HepG2 (cell line): ENCODE measurements at regions not wholly inside any gene's neighbourhood (a gene's known extent, or its start where the extent isn't known, plus 50 kb on each side); places are given as distances from the start of the nearest gene placed in this dataset.

Source experiments
- ATAC-seq: fragments of 200-7000 bp; cut with Tn5 transposase; 3 replicates; pipeline ENCODE4 v1.9.1; 2020; ENCODE audit warnings: mild to moderate bottlenecking, moderate library complexity
- BruUV-seq: library from RNA; stranded (reverse); fragments of 400-500 nt; replicated peaks from 2 replicates; lab custom pipeline; 2021; lab: Mats Ljungman, UMichigan
- CTCF ChIA-PET: fragments of 300-600 bp; formaldehyde crosslinking; extraction: SDS; loops from one replicate; lab custom pipeline; 2021; ENCODE audit warnings: low total read pairs, inconsistent platforms, low intra/inter-chr PET ratio; lab: Yijun Ruan, JAX
- POLR2A ChIA-PET: fragments of 350-600 bp; sonication (Branson Sonifier 250); formaldehyde crosslinking; loops from one replicate; lab custom pipeline; 2020; ENCODE audit warnings: antibody characterized with exemption, inconsistent platforms; lab: Yijun Ruan, JAX
- DNase-seq: peaks from one replicate; pipeline ENCODE4 v3.0.0-alpha.2; 2015; ENCODE audit warnings: low spot score
- FAIRE-seq: peaks from 3 replicates; lab custom pipeline; 2011; peaks lifted over from hg19 to GRCh38; lab: Jason Lieb, UNC
- H2AFZ ChIP-seq: one replicate; pipeline ENCODE4 v1.6.1; 2011; ENCODE audit warnings: low read length, inconsistent platforms
- H3K27ac ChIP-seq: fragments of 300-600 bp; 3 replicates; pipeline ENCODE4 v1.8.0; 2011; ENCODE audit warnings: mixed run types, mild to moderate bottlenecking, mixed read lengths, low read length, inconsistent platforms; ENCODE audit not compliant: insufficient read depth; ENCODE audit errors: extremely low read length
- H3K27me3 ChIP-seq, 2 experiments: fragments of 200-600 bp in 1 of 2; 2 replicates in 1 of 2; 3 replicates in 1 of 2; pipeline versions ENCODE4 v1.6.0 to v1.8.0; 2011; ENCODE audit warnings: low read length in 2 of 2, mild to moderate bottlenecking in 2 of 2, moderate library complexity in 2 of 2, inconsistent platforms in 1 of 2; ENCODE audit not compliant: insufficient read depth in 2 of 2, control insufficient read depth in 1 of 2
- H3K36me3 ChIP-seq, 2 experiments: fragments of 200-600 bp in 1 of 2; replicated peaks in 1 of 2; 2 replicates in 1 of 2; 3 replicates in 1 of 2; pipeline versions ENCODE4 v1.5.1 to v1.8.0; 2011; ENCODE audit warnings: low read length in 2 of 2, inconsistent platforms in 1 of 2; ENCODE audit not compliant: insufficient read depth in 2 of 2, control insufficient read depth in 1 of 2
- H3K4me1 ChIP-seq: 2 replicates; pipeline ENCODE4 v1.5.1; 2012; ENCODE audit warnings: low read length, inconsistent platforms; ENCODE audit not compliant: insufficient read depth
- H3K4me2 ChIP-seq: 2 replicates; pipeline ENCODE4 v1.6.0; 2011; ENCODE audit warnings: low read depth, low read length, inconsistent platforms
- H3K4me3 ChIP-seq, 3 experiments: fragments of 200-600 bp in 1 of 3; sonication (generic), shearing (Covaris generic) in 1 of 3; replicated peaks in 1 of 3; 2 replicates each; pipeline ENCODE4 v1.5.1; 2011 to 2016; ENCODE audit warnings: low read length in 3 of 3, inconsistent platforms in 2 of 3, low read depth in 2 of 3, mild to moderate bottlenecking in 2 of 3, control low read depth in 1 of 3, mixed read lengths in 1 of 3; ENCODE audit not compliant: insufficient read depth in 1 of 3
- H3K79me2 ChIP-seq: one replicate; pipeline ENCODE4 v1.6.1; 2011; ENCODE audit warnings: low read length, inconsistent platforms; ENCODE audit not compliant: insufficient read depth
- H3K9ac ChIP-seq: 2 replicates; pipeline ENCODE4 v1.6.0; 2011; ENCODE audit warnings: mild to moderate bottlenecking, low read depth, low read length, inconsistent platforms; ENCODE audit not compliant: insufficient read depth
- H3K9me3 ChIP-seq: 2 replicates; pipeline ENCODE4 v1.5.1; 2012; ENCODE audit warnings: mild to moderate bottlenecking, low read length
- H4K20me1 ChIP-seq: 2 replicates; pipeline ENCODE4 v1.6.0; 2011; ENCODE audit warnings: inconsistent platforms, mild to moderate bottlenecking, low read length, moderate library complexity; ENCODE audit not compliant: insufficient read depth
- CCAR2 ChIP-seq: fragments of 200-400 bp; formaldehyde crosslinking; optimal IDR thresholded peaks from 2 replicates; pipeline ENCODE3; 2018; ENCODE audit warnings: low read depth, mild to moderate bottlenecking, low read length, moderate library complexity
- HNRNPK ChIP-seq: fragments of 200-400 bp; formaldehyde crosslinking; IDR thresholded peaks from 2 replicates; pipeline ENCODE4 v1.6.1; 2018; ENCODE audit warnings: low read length, low read depth, moderate library complexity, mild to moderate bottlenecking; ENCODE audit not compliant: poor library complexity, severe bottlenecking
- PCBP1 ChIP-seq: fragments of 200-400 bp; formaldehyde crosslinking; IDR thresholded peaks from 2 replicates; pipeline ENCODE4 v1.6.1; 2017; ENCODE audit warnings: mild to moderate bottlenecking, low read depth, low read length, borderline replicate concordance
- ZNF616 ChIP-seq: sonication (generic); formaldehyde crosslinking; IDR thresholded peaks from 2 replicates; pipeline ENCODE4 v1.5.0; 2020; ENCODE audit warnings: low read depth, mild to moderate bottlenecking, missing genetic modification reagents
- WGBS: methylation state at CpG from one replicate; pipeline ENCODE4 v1.1.6; 2017; ENCODE audit warnings: low lambda C conversion rate; 5-methylcytosine and 5-hydroxymethylcytosine counted together
- in situ Hi-C: cut with HindIII; loops from 2 replicates; pipeline ENCODE4 v1.10.0; 2017; ENCODE audit warnings: low pct_unique_long_range_greater_than_20kb; ENCODE audit not compliant: extremely low pct_ligation_motif_present
- intact Hi-C: fragments of 100-400 bp; cut with micrococcal nuclease; formaldehyde crosslinking; loops from one replicate; pipeline ENCODE4 v1.10.0; 2022; ENCODE audit not compliant: unreplicated experiment
- TF ChIP-seq, protein P1 (sequence below): fragments of 450-650 bp; IDR thresholded peaks from 2 replicates; pipeline ENCODE4 v1.6.1; 2016

DNA sequence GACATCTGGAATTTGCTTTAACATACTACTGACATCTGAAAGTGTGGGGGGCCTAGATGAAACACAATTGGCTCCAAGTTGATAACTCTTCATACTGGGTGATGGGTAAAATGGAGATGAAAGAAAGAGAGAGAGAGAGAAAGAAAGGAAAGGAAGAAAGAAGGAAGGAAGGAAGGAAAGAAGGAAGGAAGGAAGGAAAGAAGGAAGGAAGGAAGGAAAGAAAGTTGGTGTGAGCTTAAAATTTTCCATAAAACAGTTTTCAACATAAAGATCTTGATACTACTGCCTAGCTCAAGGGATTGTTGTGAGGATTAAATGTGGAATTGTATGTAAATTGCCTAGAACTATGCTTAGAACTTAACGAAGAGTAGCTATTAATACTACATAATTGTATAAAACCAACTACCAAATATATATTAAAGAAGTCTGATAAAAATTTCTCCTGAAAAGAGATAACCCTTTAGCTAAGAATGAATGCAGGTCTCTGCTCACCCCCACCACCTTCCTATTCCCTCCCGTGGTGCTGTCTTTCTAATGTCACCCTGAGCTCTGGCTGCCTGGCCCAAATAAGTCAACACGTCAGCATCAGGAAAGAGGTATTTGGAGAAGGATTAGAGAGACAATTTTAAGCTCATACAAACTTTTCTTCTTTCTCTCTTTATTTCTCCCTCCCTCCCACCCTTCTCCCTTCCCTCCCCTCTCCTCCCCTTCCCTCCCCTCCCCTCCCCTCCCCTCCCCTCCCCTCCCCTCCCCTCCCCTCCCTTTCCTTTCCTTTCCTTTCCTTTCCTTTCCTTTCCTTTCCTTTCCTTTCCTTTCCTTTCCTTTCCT is 89.3 kb upstream of the SGIP1 start:
- ATAC-seq = no peak
- no peaks in the 10 kb centered on the region for H3K27me3 ChIP-seq
- no peak for TF ChIP-seq ZNF616 (CRISPR knock-in tag)
- TF ChIP-seq PCBP1 = 0 out of 2 replicates have a peak, but pooled peaks have one; percentile 66
- TF ChIP-seq HNRNPK = peak; percentile 90
- no peaks in the 10 kb centered on the region for H3K4me1 ChIP-seq
- FAIRE-seq = no peak
- no peak overlapping the region for H2AFZ ChIP-seq
- CTCF ChIA-PET = interaction anchor here (1.6 to 2.0 kb wide), 2 partner anchors 191 to 202 kb away, joined by 7 to 12 read pairs; no protein-coding TSS in a partner anchor
- H3K9ac ChIP-seq = no peak overlapping the region
- BruUV-seq = no TSS peak
- no peaks in the 10 kb centered on the region for H3K79me2 ChIP-seq
- H3K9me3 ChIP-seq = no peaks in the 10 kb centered on the region
- POLR2A ChIA-PET = no interaction called here
- intact Hi-C loops (no loop called here), in situ Hi-C loops (loop anchor here (10.0 kb wide), 1 partner anchor 190 kb away; no protein-coding TSS in a partner anchor)
- H3K36me3 ChIP-seq = no peaks in the 10 kb centered on the region
- no peaks in the 10 kb centered on the region for H4K20me1 ChIP-seq
- no peak overlapping the region for H3K27ac ChIP-seq
- H3K4me3 ChIP-seq = no peak overlapping the region
- no peak for DNase-seq
- WGBS = 2% methylated on average over 3 of the region's 3 CpGs
- no peak overlapping the region for H3K4me2 ChIP-seq

DNA sequence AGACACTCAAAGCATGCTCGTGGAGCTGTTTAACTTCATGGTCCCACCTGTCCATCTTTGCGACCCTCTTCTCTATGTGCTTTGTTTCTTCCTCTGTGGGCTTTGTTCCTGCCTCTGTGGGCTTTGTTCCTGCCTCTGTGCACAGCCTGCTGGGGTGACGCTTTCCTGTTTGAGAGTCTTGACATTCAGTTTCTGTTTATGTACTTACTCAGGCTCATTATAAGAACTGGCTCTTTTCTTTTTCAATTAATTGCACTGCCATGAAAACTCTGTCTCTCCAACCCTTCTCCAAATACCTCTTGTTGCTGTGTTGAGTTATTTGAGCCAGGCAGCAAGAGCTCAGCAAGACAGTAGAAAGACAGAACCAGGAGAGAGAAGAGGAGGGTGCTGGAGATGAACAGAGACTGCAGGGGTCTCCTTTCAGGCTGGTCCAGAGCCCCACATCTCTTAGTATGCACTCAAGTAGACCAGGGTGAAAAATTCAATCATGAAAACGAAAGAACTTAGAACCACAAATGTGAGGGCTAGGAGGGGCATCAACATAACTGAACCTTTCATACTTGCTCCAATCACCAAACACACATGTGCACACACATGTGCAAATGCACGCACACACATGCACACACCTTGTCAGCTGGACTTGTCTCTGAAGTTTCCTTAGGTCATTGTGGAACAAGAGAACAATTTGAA is 88.3 kb upstream of the SGIP1 start:
- no peaks in the 10 kb centered on the region for H3K36me3 ChIP-seq
- no peak overlapping the region for H3K27ac ChIP-seq
- no peak overlapping the region for H3K9ac ChIP-seq
- H4K20me1 ChIP-seq = no peaks in the 10 kb centered on the region
- no peak for TF ChIP-seq CCAR2
- TF ChIP-seq, protein P1, sequence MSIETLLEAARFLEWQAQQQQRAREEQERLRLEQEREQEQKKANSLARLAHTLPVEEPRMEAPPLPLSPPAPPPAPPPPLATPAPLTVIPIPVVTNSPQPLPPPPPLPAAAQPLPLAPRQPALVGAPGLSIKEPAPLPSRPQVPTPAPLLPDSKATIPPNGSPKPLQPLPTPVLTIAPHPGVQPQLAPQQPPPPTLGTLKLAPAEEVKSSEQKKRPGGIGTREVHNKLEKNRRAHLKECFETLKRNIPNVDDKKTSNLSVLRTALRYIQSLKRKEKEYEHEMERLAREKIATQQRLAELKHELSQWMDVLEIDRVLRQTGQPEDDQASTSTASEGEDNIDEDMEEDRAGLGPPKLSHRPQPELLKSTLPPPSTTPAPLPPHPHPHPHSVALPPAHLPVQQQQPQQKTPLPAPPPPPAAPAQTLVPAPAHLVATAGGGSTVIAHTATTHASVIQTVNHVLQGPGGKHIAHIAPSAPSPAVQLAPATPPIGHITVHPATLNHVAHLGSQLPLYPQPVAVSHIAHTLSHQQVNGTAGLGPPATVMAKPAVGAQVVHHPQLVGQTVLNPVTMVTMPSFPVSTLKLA = peak; percentile 75
- 30% methylated on average over 5 of the region's 5 CpGs for WGBS
- intact Hi-C loops = loop anchor here (1.0 to 2.0 kb wide), 4 partner anchors 192 to 486 kb away; no protein-coding TSS in a partner anchor
- H3K4me2 ChIP-seq = no peak overlapping the region
- no peaks in the 10 kb centered on the region for H3K27me3 ChIP-seq
- FAIRE-seq = no peak
- H2AFZ ChIP-seq = no peak overlapping the region
- CTCF ChIA-PET = interaction anchor here (1.6 to 2.0 kb wide), 3 partner anchors 192 to 487 kb away, joined by 7 to 16 read pairs (median 12); no protein-coding TSS in a partner anchor
- in situ Hi-C loops = loop anchor here (10.0 kb wide), 1 partner anchor 191 kb away; no protein-coding TSS in a partner anchor
- no peak overlapping the region for H3K4me3 ChIP-seq
- H3K9me3 ChIP-seq = no peaks in the 10 kb centered on the region
- no peak for DNase-seq
- POLR2A ChIA-PET = no interaction called here
- H3K79me2 ChIP-seq = no peaks in the 10 kb centered on the region
- no peak for ATAC-seq
- no TSS peak for BruUV-seq
- no peaks in the 10 kb centered on the region for H3K4me1 ChIP-seq
